Stimulated activated CD4-positive, alpha-beta T cell treated with anti-CD3 and anti-CD28 coated beads, Interleukin-12 subunit alpha, Interleukin-12 subunit beta, amount 100 ng/mL, for 48 hours (primary cell): ENCODE measurements at regions not wholly inside any gene's neighbourhood (a gene's known extent, or its start where the extent isn't known, plus 50 kb on each side); places are given as distances from the start of the nearest gene placed in this dataset.

ENCODE experiments used
- DNase-seq, 3 donors: peaks; one replicate each; pipeline ENCODE4 v3.0.0-alpha.2; 2020; ENCODE audit warnings: low read depth in 2 of 3, low spot score in 1 of 3

GRCh38 chr2:12054956-12055618, 308.7 kb downstream of the LPIN1 start:
- DNase-seq, result no peak

- DNase-seq, result no peak
Observed at GRCh38 chr2:12057436-12058166, 311.2 kb downstream of the LPIN1 start.

- no peak for DNase-seq
Observed at GRCh38 chr2:12059616-12060441, 313.4 kb downstream of the LPIN1 start.

GRCh38 chr2:12060886-12061285, 314.5 kb downstream of the LPIN1 start:
- no peak for DNase-seq

- DNase-seq, result no peak
Observed at GRCh38 chr2:12061286-12062052, 315.0 kb downstream of the LPIN1 start.

GRCh38 chr2:12062053-12062395, 315.6 kb downstream of the LPIN1 start:
- DNase-seq, result no peak

GRCh38 chr2:12063210-12063609, 316.8 kb downstream of the LPIN1 start:
- DNase-seq, result no peak

GRCh38 chr2:12064153-12064552, 317.7 kb downstream of the LPIN1 start:
- DNase-seq, result no peak

GRCh38 chr2:12066116-12066515, 319.7 kb downstream of the LPIN1 start:
- DNase-seq, result no peak

GRCh38 chr2:12066986-12067385, 320.6 kb downstream of the LPIN1 start:
- DNase-seq, result no peak

GRCh38 chr2:12068796-12069538, 322.5 kb downstream of the LPIN1 start:
- DNase-seq, result no peak

- DNase-seq, result no peak
Observed at GRCh38 chr2:12070153-12070552, 323.7 kb downstream of the LPIN1 start.

- DNase-seq, result no peak
Observed at GRCh38 chr2:12070581-12070980, 324.1 kb downstream of the LPIN1 start.

- no peak for DNase-seq
Observed at GRCh38 chr2:12071318-12071717, 324.9 kb downstream of the LPIN1 start.

GRCh38 chr2:12073217-12073852, 326.9 kb downstream of the LPIN1 start:
- no peak for DNase-seq

- DNase-seq, result no peak
Observed at GRCh38 chr2:12074126-12074844, 327.9 kb downstream of the LPIN1 start.

- no peak for DNase-seq
Observed at GRCh38 chr2:12074845-12075217, 328.4 kb downstream of the LPIN1 start.

GRCh38 chr2:12075603-12076002, 329.2 kb downstream of the LPIN1 start:
- no peak for DNase-seq

GRCh38 chr2:12076810-12077209, 330.4 kb downstream of the LPIN1 start:
- DNase-seq, result no peak

- no peak for DNase-seq
Observed at GRCh38 chr2:12080360-12080759, 333.9 kb downstream of the LPIN1 start.
